ENCODE measurements at regions not wholly inside any gene's neighbourhood (a gene's known extent, or its start where the extent isn't known, plus 50 kb on each side); places are given as distances from the start of the nearest gene placed in this dataset.

DNA sequence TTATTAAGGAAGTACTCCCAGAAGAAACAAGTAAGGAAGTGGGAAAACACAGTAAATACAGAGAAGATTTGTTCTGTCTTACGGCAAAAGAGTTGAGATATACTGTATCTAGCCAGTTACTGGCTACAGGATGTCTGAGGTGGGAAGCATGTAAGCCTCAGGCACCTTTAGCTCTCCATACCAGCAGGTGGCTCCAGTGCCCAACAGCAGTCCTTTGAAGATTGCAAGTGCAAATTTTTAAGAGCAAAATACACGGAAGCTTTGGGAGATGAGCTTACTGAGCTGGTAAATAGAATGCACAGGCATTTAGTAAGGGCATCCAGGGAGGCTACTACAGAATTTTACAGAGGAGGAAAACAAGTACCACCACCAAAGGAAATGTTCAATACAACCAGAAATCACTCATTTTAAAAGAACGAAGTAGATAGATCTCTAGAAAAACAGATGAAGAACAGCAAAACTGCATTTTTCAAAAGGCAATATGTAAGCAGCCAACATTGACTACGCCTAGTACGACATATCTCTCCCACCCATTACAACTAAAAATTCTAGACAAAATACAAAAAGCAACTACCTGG is 57.9 kb upstream of the VSTM2B start:
- DNase-seq (ENCODE audit: low spot score): peak; percentile 15
- H3K27ac ChIP-seq: no peak overlapping the region
- ChIA-PET POLR2A (ENCODE audit: low non-redundant PET) (interaction anchor here (0.5 kb wide), 1 partner anchor 135 kb away, joined by 4 read pairs; no protein-coding TSS in a partner anchor), CTCF (interaction anchor here (0.8 to 1.1 kb wide), 3 partner anchors 11 to 248 kb away, joined by 3 to 4 read pairs (median 3); no protein-coding TSS in a partner anchor)
- TF ChIP-seq, protein P1, sequence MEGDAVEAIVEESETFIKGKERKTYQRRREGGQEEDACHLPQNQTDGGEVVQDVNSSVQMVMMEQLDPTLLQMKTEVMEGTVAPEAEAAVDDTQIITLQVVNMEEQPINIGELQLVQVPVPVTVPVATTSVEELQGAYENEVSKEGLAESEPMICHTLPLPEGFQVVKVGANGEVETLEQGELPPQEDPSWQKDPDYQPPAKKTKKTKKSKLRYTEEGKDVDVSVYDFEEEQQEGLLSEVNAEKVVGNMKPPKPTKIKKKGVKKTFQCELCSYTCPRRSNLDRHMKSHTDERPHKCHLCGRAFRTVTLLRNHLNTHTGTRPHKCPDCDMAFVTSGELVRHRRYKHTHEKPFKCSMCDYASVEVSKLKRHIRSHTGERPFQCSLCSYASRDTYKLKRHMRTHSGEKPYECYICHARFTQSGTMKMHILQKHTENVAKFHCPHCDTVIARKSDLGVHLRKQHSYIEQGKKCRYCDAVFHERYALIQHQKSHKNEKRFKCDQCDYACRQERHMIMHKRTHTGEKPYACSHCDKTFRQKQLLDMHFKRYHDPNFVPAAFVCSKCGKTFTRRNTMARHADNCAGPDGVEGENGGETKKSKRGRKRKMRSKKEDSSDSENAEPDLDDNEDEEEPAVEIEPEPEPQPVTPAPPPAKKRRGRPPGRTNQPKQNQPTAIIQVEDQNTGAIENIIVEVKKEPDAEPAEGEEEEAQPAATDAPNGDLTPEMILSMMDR (conservative IDR thresholded peaks at IDR 0.05; ENCODE audit: low read depth): peak; percentile 50

DNA sequence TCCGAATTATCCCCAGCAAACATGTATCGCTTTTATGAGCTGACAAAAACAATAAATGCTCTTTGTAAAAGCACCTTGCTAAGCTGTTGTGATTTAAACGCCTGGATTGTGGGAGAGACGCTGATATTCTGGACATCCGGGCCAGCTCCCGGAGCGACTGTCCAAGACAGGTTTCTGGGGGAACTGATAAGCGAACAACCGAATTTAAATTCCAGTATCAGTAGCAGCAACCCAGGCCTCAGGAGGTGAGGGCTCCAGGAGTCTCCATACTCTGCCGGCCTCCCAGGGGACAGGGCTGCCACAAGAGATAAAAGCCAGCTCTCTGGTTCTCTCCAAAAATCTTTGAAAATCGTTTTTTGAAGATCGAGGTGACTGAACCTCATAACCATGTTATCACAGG is 50.3 kb upstream of the VSTM2B start:
- no peak for DNase-seq (ENCODE audit: low spot score)
- TF ChIP-seq, protein P1 (conservative IDR thresholded peaks at IDR 0.05; ENCODE audit: low read depth): no peak
- CTCF ChIA-PET: no interaction called here
- H3K27ac ChIP-seq: no peak overlapping the region
- POLR2A ChIA-PET (ENCODE audit: low non-redundant PET): no interaction called here
